Lung (tissue), 11 donors: ENCODE measurements at regions not wholly inside any gene's neighbourhood (a gene's known extent, or its start where the extent isn't known, plus 50 kb on each side); places are given as distances from the start of the nearest gene placed in this dataset.

Experiments used
- ATAC-seq: fragments of 200-7000 bp; cut with Tn5 transposase; one replicate; pipeline ENCODE4 v1.9.1; 2020; ENCODE audit warnings: moderate number of reproducible peaks; ENCODE audit not compliant: insufficient read depth, low FRiP score
- DNase-seq, 3 donors: peaks; one replicate each; pipeline ENCODE4 v3.0.0-alpha.2; 2013 to 2017
- H3K27ac ChIP-seq, 2 donors: one replicate each; pipeline ENCODE4 v1.5.1; 2013; ENCODE audit warnings: mild to moderate bottlenecking in 2 of 2, moderate library complexity in 2 of 2, control low read depth in 1 of 2, inconsistent platforms in 1 of 2, low read depth in 1 of 2, low read length in 1 of 2
- H3K27me3 ChIP-seq, 3 donors: one replicate each; pipeline ENCODE4 v1.5.1; 2013; ENCODE audit warnings: low read length in 2 of 3; ENCODE audit not compliant: control insufficient read depth in 3 of 3, insufficient read depth in 3 of 3
- H3K36me3 ChIP-seq, 4 donors: one replicate each; pipeline ENCODE4 v1.5.1; 2013; ENCODE audit warnings: low read length in 4 of 4, mild to moderate bottlenecking in 1 of 4, moderate library complexity in 1 of 4; ENCODE audit not compliant: control insufficient read depth in 4 of 4, insufficient read depth in 4 of 4
- H3K4me1 ChIP-seq, 5 donors: one replicate each; pipeline ENCODE4 v1.5.1; 2013; ENCODE audit warnings: low read length in 5 of 5, mild to moderate bottlenecking in 2 of 5, moderate library complexity in 1 of 5; ENCODE audit not compliant: control insufficient read depth in 5 of 5, insufficient read depth in 5 of 5
- H3K4me3 ChIP-seq: one replicate; pipeline ENCODE4 v1.5.1; 2013; ENCODE audit warnings: mild to moderate bottlenecking, control low read depth, moderate library complexity
- H3K9ac ChIP-seq, 2 donors: one replicate each; pipeline ENCODE4 v1.5.1; 2013; ENCODE audit warnings: low read length in 2 of 2, control low read depth in 1 of 2; ENCODE audit not compliant: insufficient read depth in 1 of 2
- H3K9me3 ChIP-seq, 4 donors: one replicate each; pipeline ENCODE4 v1.5.1; 2013; ENCODE audit warnings: low read length in 3 of 4, mild to moderate bottlenecking in 1 of 4, moderate library complexity in 1 of 4; ENCODE audit not compliant: control insufficient read depth in 4 of 4, insufficient read depth in 3 of 4
- WGBS, 2 donors: extraction: QIAGEN DNeasy Blood & Tissue Kit; methylation state at CpG; one replicate each; pipeline ENCODE4 v1.1.7; 2013; 5-methylcytosine and 5-hydroxymethylcytosine counted together
- TF ChIP-seq, protein P1 (sequence below): IDR thresholded peaks from 2 replicates; pipeline ENCODE4 v1.5.1; 2012; ENCODE audit warnings: mild to moderate bottlenecking; ENCODE audit errors: control extremely low read depth, extremely low read depth
- donor health status: control.
- donor health status: control.
- donor health status: Bipolar disorder and iron deficiency.
- donor health status: healthy.
- donor health status: DM: yes; HTN: yes; CAD: no.

DNA sequence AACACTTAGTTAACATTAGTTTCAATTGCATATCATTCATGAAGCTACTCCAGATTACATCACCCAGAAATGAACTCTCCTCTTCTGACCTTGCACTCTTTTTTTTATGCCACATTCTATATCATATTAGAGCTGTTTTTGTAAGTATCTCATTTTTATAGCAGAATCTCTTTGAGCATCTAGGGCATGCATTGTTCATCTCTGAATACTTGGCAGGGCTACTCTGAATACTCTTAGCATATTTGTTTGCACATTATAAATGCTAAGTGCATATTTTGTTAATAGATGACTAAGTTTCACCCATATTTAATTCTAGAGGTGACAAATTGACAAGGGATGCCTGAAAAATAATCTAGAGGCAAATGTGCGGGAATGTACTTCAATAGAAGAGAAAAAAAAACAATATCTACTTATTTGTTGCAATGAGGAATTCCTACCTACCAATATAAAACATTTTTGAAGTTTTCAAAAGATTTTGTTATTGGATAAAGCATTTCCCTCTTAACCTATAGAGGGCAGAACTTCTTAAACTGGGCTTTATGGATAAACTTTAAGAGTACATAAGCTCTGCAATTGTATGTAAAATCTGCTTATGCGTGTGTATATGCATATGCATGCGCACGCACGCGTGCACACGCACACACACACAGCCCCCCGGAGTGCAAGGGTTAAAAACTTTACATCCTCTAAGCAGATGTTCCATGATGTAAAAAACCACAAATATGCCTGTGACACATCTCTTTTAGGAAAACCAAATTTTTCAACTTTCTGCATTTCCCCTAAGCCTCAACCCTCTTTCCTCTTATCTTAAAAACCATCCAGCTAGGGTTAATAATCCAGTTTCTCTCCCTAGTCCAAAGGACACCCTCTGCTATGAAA lies 73.0 kb upstream of the OXGR1 start:
- Histone ChIP-seq H3K4me1 (peaks cover 0 to 14% (median 2%) of the 10 kb centered on the region in 5 donors), H3K9me3 (peaks cover 0 to under 1% (median 0%) of the 10 kb centered on the region in 4 donors), H3K27ac (no peak overlapping the region), H3K27me3 (no peaks in the 10 kb centered on the region), H3K9ac (no peak overlapping the region), H3K4me3 (no peak overlapping the region), H3K36me3 (no peaks in the 10 kb centered on the region)
- DNase-seq (no peak), ATAC-seq (no peak)
- 93% methylated on average over 8 of the region's 8 CpGs for WGBS, 2 donors
- TF ChIP-seq, protein P1, sequence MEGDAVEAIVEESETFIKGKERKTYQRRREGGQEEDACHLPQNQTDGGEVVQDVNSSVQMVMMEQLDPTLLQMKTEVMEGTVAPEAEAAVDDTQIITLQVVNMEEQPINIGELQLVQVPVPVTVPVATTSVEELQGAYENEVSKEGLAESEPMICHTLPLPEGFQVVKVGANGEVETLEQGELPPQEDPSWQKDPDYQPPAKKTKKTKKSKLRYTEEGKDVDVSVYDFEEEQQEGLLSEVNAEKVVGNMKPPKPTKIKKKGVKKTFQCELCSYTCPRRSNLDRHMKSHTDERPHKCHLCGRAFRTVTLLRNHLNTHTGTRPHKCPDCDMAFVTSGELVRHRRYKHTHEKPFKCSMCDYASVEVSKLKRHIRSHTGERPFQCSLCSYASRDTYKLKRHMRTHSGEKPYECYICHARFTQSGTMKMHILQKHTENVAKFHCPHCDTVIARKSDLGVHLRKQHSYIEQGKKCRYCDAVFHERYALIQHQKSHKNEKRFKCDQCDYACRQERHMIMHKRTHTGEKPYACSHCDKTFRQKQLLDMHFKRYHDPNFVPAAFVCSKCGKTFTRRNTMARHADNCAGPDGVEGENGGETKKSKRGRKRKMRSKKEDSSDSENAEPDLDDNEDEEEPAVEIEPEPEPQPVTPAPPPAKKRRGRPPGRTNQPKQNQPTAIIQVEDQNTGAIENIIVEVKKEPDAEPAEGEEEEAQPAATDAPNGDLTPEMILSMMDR: no peak

DNA sequence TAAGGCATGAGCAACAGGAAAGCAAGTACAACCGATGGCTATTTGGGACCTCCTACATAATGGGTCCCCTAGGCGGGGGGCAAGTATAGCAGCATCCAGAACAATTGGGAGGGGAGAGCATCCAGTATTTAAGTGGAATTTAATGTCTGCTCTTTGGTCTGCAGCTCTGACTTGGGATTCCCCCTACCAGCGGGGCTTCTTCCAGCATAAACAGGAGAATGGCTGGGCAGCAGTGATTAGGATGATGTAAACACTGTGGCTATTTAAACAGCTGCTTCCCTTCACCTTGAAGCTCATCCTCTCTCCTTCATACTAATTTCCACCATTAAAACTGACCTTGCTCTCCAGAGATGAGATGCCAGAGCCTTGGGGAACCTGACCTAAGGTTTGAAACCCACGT lies 73.9 kb upstream of the OXGR1 start:
- 49 to 64% methylated on average over 4 of the region's 4 CpGs for WGBS, 2 donors
- TF ChIP-seq, protein P1: no peak
- peaks cover 0 to 14% (median 2%) of the 10 kb centered on the region in 5 donors for H3K4me1 ChIP-seq
- H3K36me3 ChIP-seq: no peaks in the 10 kb centered on the region
- no peak overlapping the region for H3K9ac ChIP-seq
- DNase-seq: peak; percentile 20 to 62 (median 49)
- ATAC-seq: no peak
- H3K27ac ChIP-seq: no peak overlapping the region
- no peak overlapping the region for H3K4me3 ChIP-seq
- H3K27me3 ChIP-seq: no peaks in the 10 kb centered on the region
- H3K9me3 ChIP-seq: no peaks in the 10 kb centered on the region

GRCh38 chr13:97069050-97069815 lies 75.0 kb upstream of the OXGR1 start:
- no peak overlapping the region for H3K27ac ChIP-seq
- no peaks in the 10 kb centered on the region for H3K27me3 ChIP-seq
- WGBS, 2 donors: 80 to 86% methylated on average over 8 of the region's 8 CpGs
- H3K36me3 ChIP-seq: no peaks in the 10 kb centered on the region
- H3K9ac ChIP-seq: no peak overlapping the region
- ATAC-seq (no peak), DNase-seq (peak in 1 of 3 donors; percentile 11)
- no peak overlapping the region for H3K4me3 ChIP-seq
- H3K4me1 ChIP-seq: peaks cover 0 to 14% (median 2%) of the 10 kb centered on the region in 5 donors
- TF ChIP-seq, protein P1: no peak
- peaks cover 0 to 1% (median 0%) of the 10 kb centered on the region in 4 donors for H3K9me3 ChIP-seq
